GM12878 (cell line): ENCODE measurements at regions not wholly inside any gene's neighbourhood (a gene's known extent, or its start where the extent isn't known, plus 50 kb on each side); places are given as distances from the start of the nearest gene placed in this dataset.

ENCODE experiments used
- ATAC-seq: fragments of 200-7000 bp; cut with Tn5 transposase; 3 replicates; pipeline ENCODE4 v1.9.1; 2020; ENCODE audit warnings: mild to moderate bottlenecking, moderate library complexity
- BruUV-seq: library from RNA; stranded (reverse); fragments of 400-500 nt; replicated peaks from 2 replicates; lab custom pipeline; 2021; lab: Mats Ljungman, UMichigan
- CTCF ChIA-PET: fragments of 300-600 bp; sonication (Branson Sonifier 250); formaldehyde crosslinking; extraction: SDS; loops from one replicate; lab custom pipeline; 2021; ENCODE audit warnings: inconsistent platforms; lab: Yijun Ruan, JAX
- POLR2A ChIA-PET: fragments of 350-600 bp; formaldehyde crosslinking; extraction: SDS; loops from one replicate; lab custom pipeline; 2021; ENCODE audit warnings: inconsistent platforms; lab: Charles Lee
- RAD21 ChIA-PET: fragments of 300-600 bp; sonication (Branson Sonifier 250); formaldehyde crosslinking; loops from one replicate; lab custom pipeline; 2023; ENCODE audit warnings: antibody characterized with exemption; ENCODE audit not compliant: unreplicated experiment; lab: Charles Lee
- SMC1A ChIA-PET: fragments of 300-600 bp; sonication (Branson Sonifier 250); formaldehyde crosslinking; loops from one replicate; lab custom pipeline; 2023; ENCODE audit not compliant: unreplicated experiment, uncharacterized antibody; lab: Charles Lee
- DNase-seq: peaks from one replicate; pipeline ENCODE4 v3.0.0-alpha.2; 2011; ENCODE audit warnings: low read depth, low spot score
- FAIRE-seq: peaks from 3 replicates; lab custom pipeline; 2011; peaks lifted over from hg19 to GRCh38; lab: Jason Lieb, UNC
- H2AFZ ChIP-seq: 2 replicates; pipeline ENCODE4 v1.6.0; 2011; ENCODE audit warnings: low read depth, low read length, control low read depth; ENCODE audit not compliant: control insufficient read depth
- H3K27ac ChIP-seq: 2 replicates; pipeline ENCODE4 v1.5.1; 2011; ENCODE audit warnings: control low read depth; ENCODE audit not compliant: control insufficient read depth, insufficient read depth
- H3K27me3 ChIP-seq, 2 experiments: replicated peaks in 1 of 2; 2 replicates each; pipeline versions ENCODE4 v1.6.0 to v1.6.1; 2011; ENCODE audit warnings: low read length in 1 of 2; ENCODE audit not compliant: control insufficient read depth in 2 of 2, insufficient read depth in 2 of 2
- H3K36me3 ChIP-seq, 2 experiments: 2 replicates each; pipeline ENCODE4 v1.5.1; 2011; ENCODE audit warnings: low read length in 1 of 2; ENCODE audit not compliant: control insufficient read depth in 2 of 2, insufficient read depth in 2 of 2
- H3K4me1 ChIP-seq: 2 replicates; pipeline ENCODE4 v1.6.1; 2011; ENCODE audit warnings: mild to moderate bottlenecking, low read length, moderate library complexity, mixed read lengths; ENCODE audit not compliant: control insufficient read depth, insufficient read depth
- H3K4me2 ChIP-seq: 2 replicates; pipeline ENCODE4 v1.6.0; 2011; ENCODE audit warnings: control low read depth; ENCODE audit not compliant: control insufficient read depth, insufficient read depth
- H3K4me3 ChIP-seq: fragments of 200-600 bp; sonication (generic); 2 replicates; pipeline ENCODE4 v1.5.1; 2016
- H3K79me2 ChIP-seq: 2 replicates; pipeline ENCODE4 v1.6.0; 2011; ENCODE audit warnings: low read length; ENCODE audit not compliant: control insufficient read depth, insufficient read depth
- H3K9ac ChIP-seq: 2 replicates; pipeline ENCODE4 v1.8.0; 2011; ENCODE audit warnings: low read length, control low read depth, mixed read lengths; ENCODE audit not compliant: control insufficient read depth, insufficient read depth
- H3K9me3 ChIP-seq: replicated peaks from 3 replicates; pipeline ENCODE4 v1.5.1; 2011; ENCODE audit warnings: mild to moderate bottlenecking, low read length; ENCODE audit not compliant: control insufficient read depth, insufficient read depth
- H4K20me1 ChIP-seq: 2 replicates; pipeline ENCODE4 v1.6.0; 2011; ENCODE audit not compliant: control insufficient read depth, insufficient read depth
- BRCA1 ChIP-seq: IDR thresholded peaks from 2 replicates; pipeline ENCODE4 v1.6.1; 2011; ENCODE audit warnings: low read depth, low read length, improper control_type of control experiment
- CEBPB ChIP-seq, 2 experiments: fragments of 150-350 bp in 1 of 2; IDR thresholded peaks; 2 replicates each; pipeline ENCODE4 v1.6.1; 2012 to 2014; ENCODE audit warnings: low read depth in 2 of 2, low read length in 2 of 2, borderline replicate concordance in 1 of 2, inconsistent platforms in 1 of 2
- EGR1 ChIP-seq, 2 experiments: IDR thresholded peaks; 1 replicate in 1 of 2; 2 replicates in 1 of 2; pipeline ENCODE4 v1.6.1; 2011 to 2012; ENCODE audit warnings: low read depth in 2 of 2, low read length in 2 of 2, borderline replicate concordance in 1 of 2, mild to moderate bottlenecking in 1 of 2, moderate library complexity in 1 of 2
- EZH2 ChIP-seq: IDR thresholded peaks from 2 replicates; pipeline ENCODE4 v1.6.1; 2012; ENCODE audit warnings: low read depth, mild to moderate bottlenecking, control low read depth, inconsistent platforms, low read length, borderline replicate concordance; ENCODE audit not compliant: control insufficient read depth
- GATAD2B ChIP-seq: fragments of 450-650 bp; conservative IDR thresholded peaks from 2 replicates; pipeline ENCODE4 v1.6.1; 2017; ENCODE audit warnings: low read depth, mild to moderate bottlenecking, moderate library complexity
- HDGF ChIP-seq: fragments of 450-650 bp; IDR thresholded peaks from 2 replicates; pipeline ENCODE4 v1.6.1; 2016; ENCODE audit warnings: antibody characterized with exemption
- HSF1 ChIP-seq: fragments of 150-350 bp; IDR thresholded peaks from 2 replicates; pipeline ENCODE4 v1.6.1; 2014; ENCODE audit warnings: mild to moderate bottlenecking, low read depth, low read length
- MEF2A ChIP-seq: IDR thresholded peaks from 2 replicates; pipeline ENCODE4 v1.6.1; 2011; ENCODE audit warnings: low read depth, mild to moderate bottlenecking, low read length, moderate library complexity; ENCODE audit not compliant: insufficient read depth
- MYB ChIP-seq: fragments of 150-350 bp; IDR thresholded peaks from 2 replicates; pipeline ENCODE4 v1.6.1; 2014; ENCODE audit warnings: mild to moderate bottlenecking, low read depth, low read length, borderline replicate concordance
- NR2C1 ChIP-seq: fragments of 450-650 bp; IDR thresholded peaks from 2 replicates; pipeline ENCODE4 v1.6.1; 2017; ENCODE audit warnings: antibody characterized with exemption, mild to moderate bottlenecking, moderate library complexity
- NR2F1 ChIP-seq: fragments of 450-650 bp; conservative IDR thresholded peaks from 2 replicates; pipeline ENCODE4 v1.6.1; 2017; ENCODE audit warnings: mild to moderate bottlenecking
- NRF1 ChIP-seq: conservative IDR thresholded peaks from 2 replicates; pipeline ENCODE4 v1.6.1; 2011; ENCODE audit warnings: mild to moderate bottlenecking, low read depth, low read length, improper control_type of control experiment
- RBBP5 ChIP-seq: fragments of 200-600 bp; sonication (generic); conservative IDR thresholded peaks from 2 replicates; pipeline ENCODE4 v1.6.1; 2016
- SMAD1 ChIP-seq: fragments of 450-650 bp; IDR thresholded peaks from 2 replicates; pipeline ENCODE4 v1.6.1; 2018; ENCODE audit warnings: mild to moderate bottlenecking, low read depth; ENCODE audit not compliant: partially characterized antibody
- SREBF1 ChIP-seq: IDR thresholded peaks from 2 replicates; pipeline ENCODE4 v1.6.1; 2012; ENCODE audit warnings: mild to moderate bottlenecking, low read length
- SREBF2 ChIP-seq: IDR thresholded peaks from 2 replicates; pipeline ENCODE4 v1.6.1; 2012; ENCODE audit warnings: mild to moderate bottlenecking, low read length
- TCF3 ChIP-seq: IDR thresholded peaks from 2 replicates; pipeline ENCODE4 v1.6.1; 2012; ENCODE audit warnings: low read depth, mild to moderate bottlenecking, low read length, borderline replicate concordance; ENCODE audit not compliant: insufficient read depth
- ZNF592 ChIP-seq: fragments of 450-650 bp; IDR thresholded peaks from 2 replicates; pipeline ENCODE4 v1.6.1; 2017; ENCODE audit warnings: mild to moderate bottlenecking, moderate library complexity
- WGBS: methylation state at CpG from one replicate; pipeline ENCODE4 v1.1.6; 2016; ENCODE audit warnings: low lambda C conversion rate; ENCODE audit not compliant: insufficient replicate concordance, insufficient coverage; ENCODE audit errors: missing lambda C conversion rate; 5-methylcytosine and 5-hydroxymethylcytosine counted together
- in situ Hi-C: fragments of 300-500 bp; cut with MboI; formaldehyde crosslinking; loops from 9 replicates; pipeline ENCODE4 v1.14.3; 2018; ENCODE audit warnings: mixed read lengths
- intact Hi-C: fragments of 100-400 bp; cut with micrococcal nuclease; formaldehyde crosslinking; loops from one replicate; pipeline ENCODE4 v1.14.2; 2022; ENCODE audit not compliant: unreplicated experiment

GRCh38 chr22:47458348-47458747 is 695.9 kb downstream of the TBC1D22A start (continued):
- TF ChIP-seq ZNF592 (no peak), EGR1 (IDR thresholded peaks at IDR 0.05; ENCODE audit: borderline replicate concordance in 1 of 2, low read depth in 2 of 2, low read length in 2 of 2) (no peak), HDGF (no peak), SMAD1 (no peak)

GRCh38 chr22:47457509-47458300 is 695.3 kb downstream of the TBC1D22A start:
- H4K20me1 ChIP-seq = no peaks in the 10 kb centered on the region
- SMC1A ChIA-PET = no interaction called here
- FAIRE-seq = no peak
- POLR2A ChIA-PET = no interaction called here
- H3K27me3 ChIP-seq = no peaks in the 10 kb centered on the region
- H3K4me1 ChIP-seq = no peaks in the 10 kb centered on the region
- H3K4me2 ChIP-seq = no peak overlapping the region
- WGBS = 53% methylated on average over 23 of the region's 23 CpGs
- BruUV-seq = no TSS peak
- H3K27ac ChIP-seq = no peak overlapping the region
- DNase-seq = no peak
- no peak overlapping the region for H3K4me3 ChIP-seq
- intact Hi-C loops (no loop called here), in situ Hi-C loops (no loop called here)
- CTCF ChIA-PET = no interaction called here
- no peaks in the 10 kb centered on the region for H3K79me2 ChIP-seq
- RAD21 ChIA-PET = no interaction called here
- H2AFZ ChIP-seq = no peak overlapping the region
- H3K9ac ChIP-seq = no peak overlapping the region
- no peak for ATAC-seq
- no peaks in the 10 kb centered on the region for H3K36me3 ChIP-seq
- no peaks in the 10 kb centered on the region; the same call in 1 of the 3 replicates for H3K9me3 ChIP-seq
- TF ChIP-seq GATAD2B (no peak), NR2C1 (no peak), MEF2A (no peak), NR2F1 (no peak), SREBF1 (no peak), MYB (no peak), SREBF2 (no peak), RBBP5 (no peak), HSF1 (no peak), CEBPB (IDR thresholded peaks at IDR 0.05; ENCODE audit: borderline replicate concordance in 1 of 2, low read depth in 2 of 2, low read length in 2 of 2) (no peak), BRCA1 (no peak), EZH2 (no peak), NRF1 (no peak), TCF3 (no peak)
